T-helper 17 cell (primary cell): ENCODE measurements at regions not wholly inside any gene's neighbourhood (a gene's known extent, or its start where the extent isn't known, plus 50 kb on each side); places are given as distances from the start of the nearest gene placed in this dataset.

Experiments
- ATAC-seq: fragments of 150-1000 bp; cut with Tn5 transposase; 2 replicates; pipeline ENCODE4 v1.10.0; 2021; ENCODE audit warnings: mild to moderate bottlenecking, moderate library complexity
- DNase-seq, 3 donors: peaks; one replicate each; pipeline versions ENCODE4 v3.0.0 to v3.0.0-alpha.2; 2020 to 2021
- H3K9me3 ChIP-seq: one replicate; pipeline ENCODE4 v1.7.0; 2013; ENCODE audit warnings: low read length, mild to moderate bottlenecking; ENCODE audit not compliant: control insufficient read depth, poor library complexity, severe bottlenecking
- H3K27ac Mint-ChIP-seq: one replicate; pipeline ENCODE4 v1.8.0; 2022; ENCODE audit warnings: mild to moderate bottlenecking, moderate library complexity, mixed read lengths
- H3K27me3 Mint-ChIP-seq: one replicate; pipeline ENCODE4 v1.8.0; 2022; ENCODE audit warnings: mixed read lengths
- H3K36me3 Mint-ChIP-seq: one replicate; pipeline ENCODE4 v1.8.0; 2022; ENCODE audit warnings: low read depth, mixed read lengths
- H3K4me1 Mint-ChIP-seq: one replicate; pipeline ENCODE4 v1.8.0; 2022; ENCODE audit warnings: mild to moderate bottlenecking, mixed read lengths
- H3K4me3 Mint-ChIP-seq: one replicate; pipeline ENCODE4 v1.8.0; 2022; ENCODE audit warnings: mild to moderate bottlenecking, moderate library complexity, mixed read lengths

GRCh38 chr6:113595911-113596376 lies 261.2 kb upstream of the MARCKS start:
- H3K4me3 Mint-ChIP-seq: no peak overlapping the region
- ATAC-seq (no peak), DNase-seq (no peak)
- H3K9me3 ChIP-seq: no peaks in the 10 kb centered on the region
- no peaks in the 10 kb centered on the region for H3K4me1 Mint-ChIP-seq
- H3K27me3 Mint-ChIP-seq: no peaks in the 10 kb centered on the region
- H3K27ac Mint-ChIP-seq: no peak overlapping the region
- H3K36me3 Mint-ChIP-seq: no peaks in the 10 kb centered on the region

DNA sequence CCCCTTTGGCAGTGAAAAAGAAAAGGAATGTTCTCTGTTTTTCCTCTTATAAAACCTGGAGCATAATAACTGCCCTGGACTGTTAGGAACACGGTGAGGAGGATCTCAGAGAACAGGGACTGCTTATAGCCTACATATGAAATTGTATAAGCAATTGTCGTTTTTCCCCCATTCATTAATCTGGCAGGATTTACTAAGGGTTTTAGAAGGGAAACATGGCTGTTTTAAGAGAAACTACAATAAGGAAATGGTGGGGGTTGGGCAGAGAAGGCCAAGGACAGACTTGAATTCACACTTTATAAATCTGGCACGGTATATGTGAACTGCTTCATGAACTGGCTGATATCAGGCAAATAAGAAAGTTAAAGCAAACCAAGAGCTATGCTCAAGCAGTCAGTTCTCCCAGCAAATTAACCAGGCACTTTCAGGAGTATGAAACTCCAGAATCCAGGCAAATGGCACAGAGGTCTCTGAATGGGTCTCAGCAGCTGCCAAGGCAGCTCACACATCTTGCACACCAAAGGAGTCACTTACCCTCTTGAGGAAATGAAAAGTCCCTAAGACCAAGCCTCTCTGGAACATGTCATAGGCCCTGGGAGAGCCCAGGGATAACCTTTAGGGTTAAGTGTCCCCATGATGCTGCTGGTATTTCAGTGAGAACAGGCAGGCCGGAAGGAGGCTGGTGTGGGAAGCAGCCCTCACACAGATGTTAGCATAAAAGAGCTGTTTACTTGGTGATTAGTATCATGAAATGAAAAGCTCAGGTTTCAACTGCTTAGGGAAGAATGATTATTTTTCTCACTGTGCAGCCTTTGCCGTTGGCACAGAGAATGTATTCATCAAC lies 260.5 kb upstream of the MARCKS start:
- Mint-ChIP-seq H3K27me3 (no peaks in the 10 kb centered on the region), H3K4me1 (no peaks in the 10 kb centered on the region), H3K27ac (no peak overlapping the region), H3K4me3 (no peak overlapping the region), H3K36me3 (no peaks in the 10 kb centered on the region)
- no peaks in the 10 kb centered on the region for H3K9me3 ChIP-seq
- ATAC-seq (no peak), DNase-seq (no peak)

DNA sequence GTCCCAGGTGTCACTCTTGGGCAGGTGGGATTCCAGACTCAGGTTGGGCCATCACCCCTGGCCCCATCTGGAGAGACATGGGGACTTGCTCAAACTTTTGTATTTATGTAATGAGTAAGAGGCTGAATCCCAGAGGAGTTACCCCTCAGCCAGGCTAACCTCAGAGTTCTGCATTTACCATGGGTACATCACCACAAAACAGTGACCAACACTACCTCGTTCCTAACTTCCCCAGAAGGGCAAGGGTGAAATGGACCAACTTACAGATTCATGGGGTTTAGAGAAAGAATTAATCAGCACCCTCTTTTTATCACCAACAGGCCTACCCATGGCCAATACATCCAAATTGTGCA lies 259.9 kb upstream of the MARCKS start:
- Mint-ChIP-seq H3K27ac (no peak overlapping the region), H3K4me3 (no peak overlapping the region), H3K4me1 (no peaks in the 10 kb centered on the region), H3K36me3 (no peaks in the 10 kb centered on the region), H3K27me3 (no peaks in the 10 kb centered on the region)
- H3K9me3 ChIP-seq: no peaks in the 10 kb centered on the region
- no peak for ATAC-seq
- DNase-seq: no peak

DNA sequence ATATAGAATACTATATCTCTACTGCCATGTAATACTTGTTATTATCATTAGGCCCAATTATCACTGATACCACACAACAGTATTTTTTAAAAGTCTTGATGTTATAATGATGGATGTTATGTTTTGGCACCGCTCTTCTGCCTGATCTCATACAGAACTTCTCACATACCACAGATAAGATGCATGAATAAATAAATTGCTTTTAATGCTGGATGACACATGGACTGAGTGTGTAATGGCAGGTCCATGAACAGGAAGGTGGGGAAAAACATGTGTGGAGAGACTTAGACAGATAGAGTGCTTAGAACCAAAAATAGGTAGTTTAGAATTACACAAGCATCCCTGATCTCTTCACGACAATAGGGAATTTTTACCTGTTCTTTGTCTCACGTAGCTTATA lies 258.4 kb upstream of the MARCKS start:
- H3K27ac Mint-ChIP-seq: no peak overlapping the region
- H3K4me1 Mint-ChIP-seq: no peaks in the 10 kb centered on the region
- ATAC-seq: no peak
- DNase-seq: no peak
- H3K9me3 ChIP-seq: no peaks in the 10 kb centered on the region
- H3K4me3 Mint-ChIP-seq: no peak overlapping the region
- no peaks in the 10 kb centered on the region for H3K36me3 Mint-ChIP-seq
- H3K27me3 Mint-ChIP-seq: peaks cover 5% of the 10 kb centered on the region

- Mint-ChIP-seq H3K27ac (no peak overlapping the region), H3K36me3 (no peaks in the 10 kb centered on the region), H3K4me1 (no peaks in the 10 kb centered on the region), H3K27me3 (peaks cover 5% of the 10 kb centered on the region), H3K4me3 (no peak overlapping the region)
- no peaks in the 10 kb centered on the region for H3K9me3 ChIP-seq
- ATAC-seq: no peak
- no peak for DNase-seq
These were observed 257.7 kb upstream of the MARCKS start for GRCh38 chr6:113599444-113599843.

- no peak overlapping the region for H3K4me3 Mint-ChIP-seq
- DNase-seq (no peak), ATAC-seq (no peak)
- H3K36me3 Mint-ChIP-seq: no peaks in the 10 kb centered on the region
- H3K4me1 Mint-ChIP-seq: no peaks in the 10 kb centered on the region
- H3K9me3 ChIP-seq: no peaks in the 10 kb centered on the region
- peaks cover 5% of the 10 kb centered on the region for H3K27me3 Mint-ChIP-seq
- H3K27ac Mint-ChIP-seq: no peak overlapping the region
These were observed 256.4 kb upstream of the MARCKS start for GRCh38 chr6:113600551-113601339.

DNA sequence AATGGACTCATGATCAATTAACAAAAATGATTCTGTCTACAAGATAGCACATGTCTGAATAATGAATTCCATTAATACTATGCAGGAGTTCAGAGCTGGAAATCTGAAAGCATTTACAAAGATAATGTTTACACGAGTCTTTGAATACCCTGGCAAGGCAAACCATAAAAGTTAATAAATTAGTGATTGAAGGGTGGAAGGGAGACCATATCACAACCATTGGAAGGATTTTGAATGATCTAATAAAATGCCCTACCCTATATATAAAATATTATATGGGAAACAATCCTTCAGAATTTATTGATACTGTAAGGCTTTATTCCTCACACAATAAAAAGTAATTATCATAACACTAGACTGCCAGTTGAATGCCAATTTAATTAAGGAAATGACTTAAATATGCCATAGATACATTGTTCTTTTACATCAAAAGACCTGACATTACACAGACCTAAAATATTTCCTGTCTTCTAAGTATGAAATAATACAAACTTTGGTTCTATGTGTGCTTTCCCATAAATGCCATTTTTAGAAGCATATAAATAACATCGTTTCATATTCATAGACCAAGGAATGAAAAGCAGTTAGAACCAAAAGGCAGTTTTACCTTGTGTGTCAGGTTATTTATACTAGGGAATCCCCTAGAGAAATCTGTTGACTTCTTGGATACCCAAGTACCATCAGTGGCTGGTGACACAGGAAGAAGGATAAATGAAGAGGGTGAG lies 249.2 kb upstream of the MARCKS start:
- Mint-ChIP-seq H3K27ac (no peak overlapping the region), H3K27me3 (peaks cover 5% of the 10 kb centered on the region), H3K4me1 (no peaks in the 10 kb centered on the region), H3K4me3 (no peak overlapping the region), H3K36me3 (no peaks in the 10 kb centered on the region)
- no peak for DNase-seq
- ATAC-seq: no peak
- no peaks in the 10 kb centered on the region for H3K9me3 ChIP-seq

DNA sequence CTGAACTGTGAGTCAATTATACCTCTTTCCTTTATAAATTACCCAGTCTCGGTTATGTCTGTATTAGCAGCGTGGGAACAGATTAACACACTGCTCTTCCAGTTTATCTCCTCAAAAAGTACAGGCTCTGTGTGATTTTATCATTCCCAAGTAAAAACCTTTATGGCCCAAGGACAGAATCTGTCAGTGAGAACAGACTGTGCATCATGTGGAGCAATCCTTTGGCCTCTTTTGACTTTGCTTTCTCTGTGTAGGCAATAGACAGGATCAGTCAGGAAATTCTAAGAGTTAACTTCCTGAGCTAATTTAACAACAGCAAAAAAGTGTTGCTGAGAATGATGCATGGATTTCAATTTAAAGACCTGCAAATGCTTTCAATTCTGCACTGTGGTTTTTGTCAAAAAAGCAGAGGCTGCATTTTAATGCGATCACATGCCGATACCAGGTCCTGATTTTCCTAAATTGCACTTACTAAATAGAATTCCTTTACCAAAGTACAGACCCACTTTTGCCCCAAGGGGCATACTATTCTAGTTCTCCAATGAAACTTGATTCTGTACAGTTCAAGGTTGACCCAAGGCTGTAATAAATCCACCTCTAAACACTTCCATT lies 246.7 kb upstream of the MARCKS start:
- Mint-ChIP-seq H3K27ac (no peak overlapping the region), H3K4me1 (no peaks in the 10 kb centered on the region), H3K27me3 (no peaks in the 10 kb centered on the region), H3K4me3 (no peak overlapping the region), H3K36me3 (no peaks in the 10 kb centered on the region)
- DNase-seq: no peak
- ATAC-seq: no peak
- H3K9me3 ChIP-seq: no peaks in the 10 kb centered on the region

GRCh38 chr6:113616701-113617274 lies 240.4 kb upstream of the MARCKS start:
- Mint-ChIP-seq H3K4me3 (no peak overlapping the region), H3K27ac (no peak overlapping the region), H3K36me3 (no peaks in the 10 kb centered on the region), H3K4me1 (no peaks in the 10 kb centered on the region), H3K27me3 (peaks cover 15% of the 10 kb centered on the region)
- DNase-seq (no peak), ATAC-seq (no peak)
- no peaks in the 10 kb centered on the region for H3K9me3 ChIP-seq

GRCh38 chr6:113619077-113619476 lies 238.1 kb upstream of the MARCKS start:
- no peaks in the 10 kb centered on the region for H3K4me1 Mint-ChIP-seq

DNA sequence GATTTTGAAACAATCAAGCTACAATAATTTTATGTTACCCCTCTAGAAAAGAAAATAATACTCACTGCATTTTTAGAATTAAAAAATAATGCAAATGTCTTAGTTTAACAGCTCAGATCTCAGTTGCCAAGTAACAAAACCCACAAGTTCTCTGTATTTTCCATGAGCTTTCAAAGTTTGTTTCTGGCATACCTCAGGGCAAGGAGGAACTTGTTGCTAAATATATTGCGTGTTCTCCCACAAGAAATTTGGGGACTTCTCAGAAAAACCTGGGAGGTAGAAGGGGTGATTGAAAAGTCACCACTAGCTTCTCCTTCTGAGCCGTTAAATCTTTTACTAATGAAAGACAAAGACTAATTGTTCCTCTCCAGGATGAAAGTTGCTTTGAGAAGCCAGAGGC lies 236.8 kb upstream of the MARCKS start:
- no peaks in the 10 kb centered on the region for H3K36me3 Mint-ChIP-seq
- ATAC-seq (no peak), DNase-seq (no peak)
- H3K4me1 Mint-ChIP-seq: no peaks in the 10 kb centered on the region
- no peak overlapping the region for H3K4me3 Mint-ChIP-seq
- peaks cover 15% of the 10 kb centered on the region for H3K27me3 Mint-ChIP-seq
- H3K9me3 ChIP-seq: no peaks in the 10 kb centered on the region
- H3K27ac Mint-ChIP-seq: no peak overlapping the region

More at GRCh38 chr6:113619077-113619476, 238.1 kb upstream of the MARCKS start:
- Mint-ChIP-seq H3K27me3 (peaks cover 15% of the 10 kb centered on the region), H3K4me3 (no peak overlapping the region), H3K36me3 (no peaks in the 10 kb centered on the region), H3K27ac (no peak overlapping the region)
- no peaks in the 10 kb centered on the region for H3K9me3 ChIP-seq
- ATAC-seq: no peak
- DNase-seq: no peak

DNA sequence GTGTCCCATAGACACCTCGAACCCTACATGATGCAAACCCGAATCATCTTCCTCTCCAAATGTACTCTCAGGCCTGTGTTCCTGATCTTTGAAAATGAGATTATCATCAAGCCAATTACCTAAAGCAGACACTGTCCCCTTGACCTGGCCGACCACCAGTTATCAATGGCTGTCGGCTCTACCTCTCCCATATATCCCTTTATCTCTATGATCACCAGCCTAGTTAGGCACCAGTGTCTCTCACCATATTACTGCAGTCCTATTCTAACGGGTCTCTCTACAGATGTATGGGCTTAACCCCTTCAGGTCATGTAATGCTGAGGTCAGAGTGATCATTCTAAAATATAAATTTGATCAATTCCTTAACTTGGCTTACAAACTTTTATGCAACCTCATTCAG lies 234.9 kb upstream of the MARCKS start:
- Mint-ChIP-seq H3K27ac (no peak overlapping the region), H3K4me3 (no peak overlapping the region), H3K27me3 (peaks cover 15% of the 10 kb centered on the region), H3K4me1 (peaks cover 6% of the 10 kb centered on the region), H3K36me3 (no peaks in the 10 kb centered on the region)
- no peak for DNase-seq
- no peak for ATAC-seq
- H3K9me3 ChIP-seq: no peaks in the 10 kb centered on the region

GRCh38 chr6:113623129-113623528 lies 234.0 kb upstream of the MARCKS start:
- DNase-seq: no peak
- no peaks in the 10 kb centered on the region for H3K9me3 ChIP-seq
- H3K27ac Mint-ChIP-seq: no peak overlapping the region
- peaks cover 13% of the 10 kb centered on the region for H3K27me3 Mint-ChIP-seq
- H3K4me3 Mint-ChIP-seq: no peak overlapping the region
- H3K4me1 Mint-ChIP-seq: peaks cover 10% of the 10 kb centered on the region
- ATAC-seq: no peak
- no peaks in the 10 kb centered on the region for H3K36me3 Mint-ChIP-seq
